ENCODE measurements at regions not wholly inside any gene's neighbourhood (a gene's known extent, or its start where the extent isn't known, plus 50 kb on each side); places are given as distances from the start of the nearest gene placed in this dataset.

GRCh38 chr2:172181840-172182239, 79.1 kb upstream of the DLX2 start:
- TF ChIP-seq EZH2 (IDR thresholded peaks at IDR 0.05; ENCODE audit: borderline replicate concordance, low read depth, low read length, severe bottlenecking) (no peak), CTCF (IDR thresholded peaks at IDR 0.05; ENCODE audit: borderline replicate concordance, extremely low read depth, low read length, poor library complexity, severe bottlenecking) (no peak)
